K562 (cell line): ENCODE measurements at regions not wholly inside any gene's neighbourhood (a gene's known extent, or its start where the extent isn't known, plus 50 kb on each side); places are given as distances from the start of the nearest gene placed in this dataset.
A peak's percentile ranks its signal among the peaks of the same experiment; 100 is the strongest.
"Not testable (repeated sequence)": the region's sequence is repeated elsewhere in the genome, so short reads cannot be mapped to it uniquely, and the experiment has no call there.

Experiments used
- ATAC-seq: fragments of 200-7000 bp; cut with Tn5 transposase; 3 replicates; pipeline ENCODE4 v1.9.1; 2020; ENCODE audit warnings: moderate library complexity
- BruUV-seq: library from RNA; stranded (reverse); fragments of 400-500 nt; replicated peaks from 2 replicates; lab custom pipeline; 2021; lab: Mats Ljungman, UMichigan
- CTCF ChIA-PET: fragments of 300-600 bp; formaldehyde crosslinking; extraction: SDS; loops from one replicate; lab custom pipeline; 2021; ENCODE audit warnings: low intra/inter-chr PET ratio; lab: Yijun Ruan, JAX
- POLR2A ChIA-PET: fragments of 300-600, 350-650 bp; sonication (Branson Sonifier 250); formaldehyde crosslinking; extraction: SDS; loops from one replicate; lab custom pipeline; 2021; ENCODE audit warnings: antibody characterized with exemption, inconsistent platforms; lab: Yijun Ruan, JAX
- DNase-seq, 4 experiments: peaks; one replicate each; pipeline versions ENCODE4 v3.0.0 to v3.0.0-alpha.2; 2011 to 2018; ENCODE audit warnings: low spot score in 3 of 4, mixed read lengths in 3 of 4; ENCODE audit errors: extremely low read depth in 1 of 4
- FAIRE-seq: peaks from 2 replicates; lab custom pipeline; 2011; peaks lifted over from hg19 to GRCh38; lab: Jason Lieb, UNC
- H2AFZ ChIP-seq: 2 replicates; pipeline ENCODE4 v1.6.0; 2011; ENCODE audit warnings: low read depth, low read length, control low read depth, inconsistent platforms
- H3K27ac ChIP-seq: fragments of 200-600 bp; 3 replicates; pipeline ENCODE4 v1.8.0; 2011; ENCODE audit warnings: low read depth, mild to moderate bottlenecking, control low read depth, inconsistent platforms, low read length, moderate library complexity, mixed read lengths; ENCODE audit errors: extremely low read depth
- H3K27me3 ChIP-seq, 2 experiments: fragments of 300-600 bp in 1 of 2; 2 replicates in 1 of 2; 3 replicates in 1 of 2; pipeline versions ENCODE4 v1.6.0 to v1.8.0; 2011; ENCODE audit warnings: inconsistent platforms in 2 of 2, low read length in 2 of 2, mild to moderate bottlenecking in 1 of 2, mixed read lengths in 1 of 2, moderate library complexity in 1 of 2; ENCODE audit not compliant: control insufficient read depth in 2 of 2, insufficient read depth in 2 of 2
- H3K36me3 ChIP-seq: fragments of 300-600 bp; 3 replicates; pipeline ENCODE4 v1.8.0; 2011; ENCODE audit warnings: mild to moderate bottlenecking, low read length, inconsistent platforms; ENCODE audit not compliant: control insufficient read depth, insufficient read depth
- H3K4me1 ChIP-seq, 2 experiments: fragments of 200-600 bp in 1 of 2; replicated peaks in 1 of 2; 2 replicates in 1 of 2; 3 replicates in 1 of 2; pipeline versions ENCODE4 v1.5.1 to v1.8.0; 2011; ENCODE audit warnings: inconsistent platforms in 2 of 2, low read length in 2 of 2, mild to moderate bottlenecking in 1 of 2, mixed read lengths in 1 of 2, moderate library complexity in 1 of 2; ENCODE audit not compliant: control insufficient read depth in 2 of 2, insufficient read depth in 2 of 2
- H3K4me2 ChIP-seq: 2 replicates; pipeline ENCODE4 v1.6.1; 2011; ENCODE audit warnings: low read length, control low read depth, inconsistent platforms, mixed read lengths; ENCODE audit not compliant: insufficient read depth
- H3K4me3 ChIP-seq: fragments of 200-600 bp; sonication (generic), shearing (Covaris generic); 2 replicates; pipeline ENCODE4 v1.5.1; 2016; ENCODE audit warnings: control low read depth, inconsistent platforms
- H3K79me2 ChIP-seq: fragments of 200-600 bp; 3 replicates; pipeline ENCODE4 v1.8.0; 2011; ENCODE audit warnings: low read length, inconsistent platforms; ENCODE audit not compliant: control insufficient read depth, insufficient read depth
- H3K9ac ChIP-seq, 2 experiments: 2 replicates each; pipeline versions ENCODE4 v1.6.0 to v1.6.1; 2011; ENCODE audit warnings: low read depth in 2 of 2, low read length in 2 of 2, control low read depth in 1 of 2, inconsistent platforms in 1 of 2, mild to moderate bottlenecking in 1 of 2, mixed read lengths in 1 of 2; ENCODE audit not compliant: insufficient read depth in 1 of 2
- H3K9me1 ChIP-seq: one replicate; pipeline ENCODE4 v1.6.0; 2011; ENCODE audit warnings: inconsistent platforms, mild to moderate bottlenecking, low read length, moderate library complexity; ENCODE audit not compliant: control insufficient read depth, insufficient read depth
- H3K9me3 ChIP-seq: replicated peaks from 2 replicates; pipeline ENCODE4 v1.5.1; 2011; ENCODE audit warnings: low read depth, low read length, inconsistent platforms; ENCODE audit not compliant: control insufficient read depth, insufficient read depth
- H4K20me1 ChIP-seq: replicated peaks from 2 replicates; pipeline ENCODE4 v1.6.1; 2011; ENCODE audit warnings: low read length, inconsistent platforms, mixed read lengths; ENCODE audit not compliant: control insufficient read depth, insufficient read depth
- CBFA2T3 ChIP-seq: fragments of 450-650 bp; IDR thresholded peaks from 2 replicates; pipeline ENCODE4 v1.6.1; 2017
- CHD1 ChIP-seq: fragments of 200-600 bp; sonication (generic); IDR thresholded peaks from one replicate; pipeline ENCODE4 v1.6.1; 2012; ENCODE audit warnings: mild to moderate bottlenecking, moderate library complexity, low read length, inconsistent platforms
- DDX20 ChIP-seq: fragments of 450-650 bp; IDR thresholded peaks from 2 replicates; pipeline ENCODE4 v1.6.1; 2016; ENCODE audit warnings: missing genetic modification characterization, low read depth, mild to moderate bottlenecking, missing compliant biosample characterization, moderate library complexity
- POU5F1 ChIP-seq: fragments of 150-350 bp; IDR thresholded peaks from 2 replicates; pipeline ENCODE4 v1.6.1; 2014; ENCODE audit warnings: borderline replicate concordance, low read length, low read depth, mild to moderate bottlenecking; ENCODE audit not compliant: partially characterized antibody
- RBM22 ChIP-seq: fragments of 200-400 bp; formaldehyde crosslinking; IDR thresholded peaks from 2 replicates; pipeline ENCODE4 v1.6.1; 2018; ENCODE audit warnings: low read length, low read depth; ENCODE audit not compliant: poor library complexity, severe bottlenecking
- STAG1 ChIP-seq: sonication (generic); formaldehyde crosslinking; IDR thresholded peaks from 2 replicates; pipeline ENCODE4 v1.5.0; 2020; ENCODE audit warnings: missing genetic modification reagents, borderline replicate concordance
- TCF7L2 ChIP-seq: fragments of 150-350 bp; IDR thresholded peaks from 2 replicates; pipeline ENCODE4 v1.6.1; 2016; ENCODE audit warnings: low read depth, mild to moderate bottlenecking, low read length, moderate library complexity
- ZFP91 ChIP-seq: sonication (generic); formaldehyde crosslinking; IDR thresholded peaks from 2 replicates; pipeline ENCODE4 v1.8.0; 2022; ENCODE audit warnings: mild to moderate bottlenecking, missing genetic modification reagents
- ZNF146 ChIP-seq: IDR thresholded peaks from one replicate; pipeline ENCODE4 v1.6.1; 2018; ENCODE audit warnings: missing compliant biosample characterization; ENCODE audit not compliant: unreplicated experiment
- ZNF512 ChIP-seq: IDR thresholded peaks from 2 replicates; pipeline ENCODE4 v1.6.1; 2016; ENCODE audit warnings: missing genetic modification characterization, missing compliant biosample characterization
- ZNF583 ChIP-seq: fragments of 250-450 bp; sonication (Bioruptor Pico); IDR thresholded peaks from 2 replicates; pipeline ENCODE4 v1.4.0; 2020
- WGBS: fragments of 100-300 bp; shearing (Covaris generic); methylation state at CpG from one replicate; pipeline ENCODE4 v1.1.6; 2016; ENCODE audit warnings: low coverage, mixed read lengths; ENCODE audit not compliant: insufficient coverage; ENCODE audit errors: missing lambda C conversion rate; 5-methylcytosine and 5-hydroxymethylcytosine counted together
- in situ Hi-C: fragments of 300-500 bp; cut with MboI; formaldehyde crosslinking; loops from 4 replicates; pipeline ENCODE4 v1.15.0; 2018; ENCODE audit warnings: inconsistent platforms, mixed read lengths
- intact Hi-C: fragments of 100-400 bp; cut with micrococcal nuclease; formaldehyde crosslinking; loops from 2 replicates; pipeline ENCODE4 v1.14.2; 2022

GRCh38 chrX:454514-454913 lies 67.8 kb upstream of the PPP2R3B start:
- FAIRE-seq, CTCF ChIA-PET, H3K9me3 ChIP-seq, intact Hi-C loops, H3K9ac ChIP-seq, BruUV-seq, H3K79me2 ChIP-seq, ATAC-seq, POLR2A ChIA-PET, H3K4me1 ChIP-seq, H3K36me3 ChIP-seq, H3K27me3 ChIP-seq, H3K9me1 ChIP-seq, H3K4me2 ChIP-seq, in situ Hi-C loops, H3K27ac ChIP-seq, H4K20me1 ChIP-seq, DNase-seq, H2AFZ ChIP-seq, H3K4me3 ChIP-seq: not testable (repeated sequence)
- TF ChIP-seq ZNF146 (CRISPR knock-in tag): peak; percentile 63
- 51% methylated on average over 7 of the region's 7 CpGs for WGBS

- no peak overlapping the region for H3K27ac ChIP-seq
- no peak for ATAC-seq
- WGBS: 13% methylated on average over 7 of the region's 8 CpGs
- no peak for FAIRE-seq
- H3K9me3 ChIP-seq: 0 out of 2 replicates have a peak, but pooled peaks cover 2% of the 10 kb centered on the region
- no peaks in the 10 kb centered on the region for H4K20me1 ChIP-seq
- ChIA-PET POLR2A (no interaction called here), CTCF (no interaction called here)
- no peak overlapping the region for H2AFZ ChIP-seq
- intact Hi-C loops (no loop called here), in situ Hi-C loops (no loop called here)
- H3K36me3 ChIP-seq: no peaks in the 10 kb centered on the region
- no peak overlapping the region for H3K4me3 ChIP-seq
- no peaks in the 10 kb centered on the region for H3K79me2 ChIP-seq
- no peaks in the 10 kb centered on the region for H3K9me1 ChIP-seq
- H3K27me3 ChIP-seq: peaks cover 2 to 9% of the 10 kb centered on the region in 2 experiments; a peak in 3 of 5 replicates
- H3K4me1 ChIP-seq: no peaks in the 10 kb centered on the region
- no peak overlapping the region for H3K4me2 ChIP-seq
- DNase-seq: no peak
- BruUV-seq: no TSS peak
- TF ChIP-seq CBFA2T3: no peak
- TF ChIP-seq CHD1: no peak
- no peak for TF ChIP-seq ZFP91 (CRISPR knock-in tag)
- TF ChIP-seq ZNF583 (CRISPR knock-in tag): no peak
- no peak for TF ChIP-seq DDX20 (tag)
- TF ChIP-seq RBM22: no peak
- no peak for TF ChIP-seq TCF7L2
- TF ChIP-seq ZNF512 (tag): no peak
- TF ChIP-seq POU5F1: no peak
- no peak for TF ChIP-seq STAG1 (CRISPR knock-in tag)
- H3K9ac ChIP-seq: no peak overlapping the region
Measured at GRCh38 chrX:455199-455598, 68.5 kb upstream of the PPP2R3B start.
